GM12891 (cell line): ENCODE measurements at regions not wholly inside any gene's neighbourhood (a gene's known extent, or its start where the extent isn't known, plus 50 kb on each side); places are given as distances from the start of the nearest gene placed in this dataset.

ENCODE experiments used
- DNase-seq: peaks from one replicate; pipeline ENCODE4 v3.0.0; 2011; ENCODE audit warnings: low spot score; ENCODE audit not compliant: insufficient read length
- FAIRE-seq: peaks from 2 replicates; lab custom pipeline; 2011; peaks lifted over from hg19 to GRCh38; lab: Jason Lieb, UNC
- PAX5 ChIP-seq: IDR thresholded peaks from 2 replicates; pipeline ENCODE4 v1.6.1; 2011; ENCODE audit warnings: low read length, moderate library complexity, mild to moderate bottlenecking; ENCODE audit not compliant: insufficient read depth, severe bottlenecking
- POLR2A ChIP-seq: IDR thresholded peaks from 2 replicates; pipeline ENCODE4 v1.6.1; 2011; ENCODE audit warnings: low read depth, low read length, control low read depth
- POLR2AphosphoS5 ChIP-seq: IDR thresholded peaks from 2 replicates; pipeline ENCODE4 v1.6.1; 2011; ENCODE audit warnings: low read depth, low read length, control low read depth
- POU2F2 ChIP-seq: IDR thresholded peaks from 2 replicates; pipeline ENCODE4 v1.6.1; 2011; ENCODE audit warnings: low read depth, mild to moderate bottlenecking, control low read depth, low read length, moderate library complexity
- SPI1 ChIP-seq: IDR thresholded peaks from 2 replicates; pipeline ENCODE4 v1.6.1; 2011; ENCODE audit warnings: low read depth, low read length, control low read depth
- TAF1 ChIP-seq: IDR thresholded peaks from 2 replicates; pipeline ENCODE4 v1.6.1; 2011; ENCODE audit warnings: low read depth, low read length, control low read depth

DNA sequence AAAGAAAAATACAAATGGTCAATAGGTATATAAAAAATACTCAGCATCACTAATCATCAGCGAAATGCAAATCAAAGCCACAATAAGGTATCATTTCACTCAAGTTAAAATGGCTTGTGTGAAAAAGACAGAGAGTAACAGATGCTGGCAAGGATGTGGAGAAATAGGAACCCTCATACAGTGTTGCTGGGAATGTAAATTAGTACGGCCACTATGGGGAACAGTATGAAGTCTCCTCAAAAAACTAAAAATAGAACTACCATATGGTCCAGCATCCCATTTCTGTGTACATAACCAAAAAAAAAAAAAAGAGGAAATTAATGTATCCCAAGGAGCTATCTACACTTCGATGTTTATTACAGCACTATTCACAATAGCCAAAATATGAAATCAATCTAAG lies 98.1 kb upstream of the TGFBR2 start:
- TF ChIP-seq PAX5 (no peak), TAF1 (no peak), POU2F2 (no peak), POLR2AphosphoS5 (no peak), SPI1 (no peak)
- DNase-seq (no peak), FAIRE-seq (no peak)

DNA sequence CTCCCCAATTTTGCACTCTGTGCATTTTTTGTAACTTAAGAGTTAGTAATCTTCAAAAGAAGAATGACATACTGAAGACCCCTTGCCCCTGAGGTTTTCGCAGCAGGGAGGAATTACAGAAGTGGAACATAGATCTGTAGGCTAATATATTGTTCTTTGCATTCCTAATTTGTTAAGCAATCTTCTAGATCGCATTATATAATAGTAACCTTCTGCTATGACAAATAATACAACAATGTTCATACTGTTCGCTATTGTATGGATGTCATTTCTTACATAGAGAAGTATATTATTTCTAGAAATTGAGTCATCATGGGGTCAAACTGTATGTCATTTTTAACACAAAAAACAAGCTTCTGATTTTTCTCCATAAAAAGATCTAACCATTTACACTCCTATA lies 95.8 kb upstream of the TGFBR2 start:
- TF ChIP-seq POLR2AphosphoS5 = no peak
- no peak for TF ChIP-seq TAF1
- TF ChIP-seq POLR2A = no peak
- TF ChIP-seq SPI1 = no peak
- TF ChIP-seq PAX5 = no peak
- no peak for TF ChIP-seq POU2F2
- FAIRE-seq (no peak), DNase-seq (no peak)

GRCh38 chr3:30511524-30512251 lies 94.7 kb upstream of the TGFBR2 start:
- DNase-seq = no peak
- no peak for TF ChIP-seq TAF1
- TF ChIP-seq POU2F2 = no peak
- TF ChIP-seq POLR2A = no peak
- no peak for TF ChIP-seq POLR2AphosphoS5
- no peak for TF ChIP-seq SPI1
- TF ChIP-seq PAX5 = no peak
- FAIRE-seq = no peak

DNA sequence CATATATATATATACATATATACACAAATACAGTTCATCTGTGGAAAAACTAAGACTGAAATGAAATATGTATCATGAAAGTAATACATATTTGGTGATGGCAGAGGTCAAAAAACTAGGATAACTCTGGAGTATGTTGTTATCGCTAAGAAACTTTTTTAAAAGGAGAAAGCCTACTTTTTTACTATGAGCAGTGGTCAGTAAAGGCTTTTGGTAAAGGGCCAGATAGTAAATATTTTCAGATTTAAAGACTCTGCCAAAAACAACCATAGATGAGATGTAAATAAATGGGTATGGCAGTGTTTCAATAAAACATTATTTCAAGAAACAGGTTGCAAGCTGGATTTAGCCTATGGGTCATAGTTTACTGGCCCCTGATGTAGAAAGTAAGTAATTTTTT lies 93.8 kb upstream of the TGFBR2 start:
- no peak for DNase-seq
- no peak for FAIRE-seq
- TF ChIP-seq POLR2AphosphoS5 = no peak
- no peak for TF ChIP-seq TAF1

- TF ChIP-seq POU2F2 = no peak
- TF ChIP-seq POLR2A = no peak
- no peak for TF ChIP-seq PAX5
- no peak for TF ChIP-seq TAF1
- no peak for TF ChIP-seq POLR2AphosphoS5
- no peak for TF ChIP-seq SPI1
- FAIRE-seq (no peak), DNase-seq (no peak)
Measured at GRCh38 chr3:30513374-30514152, 92.8 kb upstream of the TGFBR2 start.

- FAIRE-seq = no peak
- no peak for DNase-seq
- TF ChIP-seq POLR2A (no peak), TAF1 (no peak), POLR2AphosphoS5 (no peak), POU2F2 (no peak)
Measured at GRCh38 chr3:30516238-30516637, 90.2 kb upstream of the TGFBR2 start.

DNA sequence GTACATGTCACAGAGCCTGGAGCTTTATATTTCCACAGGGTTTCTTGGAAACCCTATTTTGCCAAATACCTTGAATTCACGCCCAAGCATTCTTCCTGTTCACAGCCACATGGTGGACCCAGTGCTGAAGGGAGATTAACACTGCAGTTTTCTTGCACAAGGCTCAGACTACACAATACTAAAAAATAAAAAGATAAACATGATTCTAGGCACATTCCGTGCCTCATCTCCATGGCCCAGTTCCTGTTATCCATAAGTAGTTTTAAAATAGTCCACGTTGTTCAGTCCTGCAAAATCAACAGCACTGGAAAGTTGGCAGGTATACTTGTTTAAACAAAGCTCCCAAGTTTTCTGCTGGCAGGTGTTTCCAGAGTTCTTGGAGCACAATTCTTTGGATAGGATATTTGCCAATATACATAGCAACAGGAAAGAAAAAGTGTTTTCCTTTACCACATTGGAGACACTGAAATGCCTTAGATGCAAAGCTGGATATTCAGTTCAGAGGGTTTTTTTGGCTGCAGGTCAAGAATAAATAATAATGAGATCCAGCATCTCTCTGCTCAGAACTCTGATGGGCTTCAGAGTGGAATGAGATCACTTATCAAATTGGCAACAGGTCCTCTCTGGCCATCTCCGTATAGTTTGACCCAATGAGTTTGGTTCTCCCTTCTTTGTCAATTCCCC lies 88.1 kb upstream of the TGFBR2 start:
- DNase-seq = no peak
- no peak for TF ChIP-seq POU2F2
- TF ChIP-seq POLR2AphosphoS5 = no peak
- no peak for TF ChIP-seq TAF1
- TF ChIP-seq PAX5 = no peak
- no peak for TF ChIP-seq POLR2A
- TF ChIP-seq SPI1 = no peak
- no peak for FAIRE-seq

DNA sequence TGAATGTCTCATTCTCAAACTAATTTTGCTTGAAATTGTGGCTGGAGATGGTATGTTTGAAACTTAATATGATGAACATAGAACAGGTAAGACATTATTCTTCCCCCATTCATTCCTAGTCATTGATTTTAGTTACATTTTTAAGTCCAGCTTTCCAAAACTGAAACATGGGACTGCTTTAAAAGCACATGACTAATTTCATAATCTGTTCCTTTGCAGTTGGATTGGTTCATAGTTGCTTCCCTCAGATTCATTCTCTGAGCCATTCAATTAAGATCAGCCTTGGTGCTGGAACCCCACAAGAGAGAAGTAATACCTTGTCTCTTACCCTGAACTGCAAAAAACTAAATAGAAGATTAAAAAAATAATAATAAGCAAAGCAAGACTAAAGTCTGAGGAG lies 87.5 kb upstream of the TGFBR2 start:
- FAIRE-seq = no peak
- DNase-seq = no peak
- TF ChIP-seq POLR2AphosphoS5 (no peak), SPI1 (no peak), PAX5 (no peak), POU2F2 (no peak)

- TF ChIP-seq POLR2AphosphoS5 = no peak
- TF ChIP-seq POLR2A = no peak
- TF ChIP-seq PAX5 = no peak
- TF ChIP-seq POU2F2 = no peak
- no peak for TF ChIP-seq TAF1
- no peak for TF ChIP-seq SPI1
- no peak for FAIRE-seq
- DNase-seq = no peak
Measured at GRCh38 chr3:30520699-30521098, 85.7 kb upstream of the TGFBR2 start.

GRCh38 chr3:30521156-30521715 lies 85.2 kb upstream of the TGFBR2 start:
- FAIRE-seq (no peak), DNase-seq (no peak)
- TF ChIP-seq POLR2AphosphoS5 = no peak
- no peak for TF ChIP-seq PAX5
- no peak for TF ChIP-seq POU2F2
- TF ChIP-seq TAF1 = no peak
- no peak for TF ChIP-seq POLR2A
- TF ChIP-seq SPI1 = no peak
